Pancreas (tissue), 10 donors: ENCODE measurements at regions not wholly inside any gene's neighbourhood (a gene's known extent, or its start where the extent isn't known, plus 50 kb on each side); places are given as distances from the start of the nearest gene placed in this dataset.

ENCODE experiments used
- ATAC-seq, 4 donors: fragments of 200-7000 bp; cut with Tn5 transposase; one replicate each; pipeline versions ENCODE4 v1.8.0 to v1.9.1; 2020; ENCODE audit warnings: mild to moderate bottlenecking in 4 of 4, moderate library complexity in 4 of 4
- DNase-seq, 6 donors: peaks; one replicate each; pipeline ENCODE4 v3.0.0-alpha.2; 2020
- FAIRE-seq: peaks from 2 replicates; lab custom pipeline; 2012; peaks lifted over from hg19 to GRCh38; lab: Jason Lieb, UNC
- H3K27ac ChIP-seq, 4 donors: fragments of 200-600 bp; sonication (generic); 1 replicate in 3 of 4; 2 replicates in 1 of 4; pipeline versions ENCODE4 v1.5.0 to v1.8.0; 2020
- H3K27me3 ChIP-seq, 4 donors: fragments of 200-600 bp; one replicate each; pipeline ENCODE4 v1.8.0; 2021
- H3K36me3 ChIP-seq, 3 donors: fragments of 200-600 bp; sonication (generic) in 1 of 3; one replicate each; pipeline versions ENCODE4 v1.5.0 to v1.8.0; 2020 to 2021
- H3K4me1 ChIP-seq, 3 donors: fragments of 200-600 bp; one replicate each; pipeline ENCODE4 v1.8.0; 2021
- H3K4me3 ChIP-seq, 4 donors: fragments of 200-600 bp; sonication (generic) in 2 of 4; one replicate each; pipeline versions ENCODE4 v1.5.0 to v1.8.0; 2020 to 2021
- H3K9me3 ChIP-seq, 4 donors: fragments of 200-600 bp; one replicate each; pipeline ENCODE4 v1.8.0; 2021
- WGBS, 2 donors: extraction: QIAGEN DNeasy Blood & Tissue Kit; methylation state at CpG; one replicate each; pipeline ENCODE4 v1.1.7; 2013; 5-methylcytosine and 5-hydroxymethylcytosine counted together
- intact Hi-C, 3 donors: fragments of 100-400 bp; cut with DNase I; formaldehyde crosslinking; loops; one replicate each; pipeline versions ENCODE4 v1.11.1 to v1.14.2; 2022
- TF ChIP-seq, protein P1 (sequence below), 4 donors: fragments of 200-600 bp; sonication (generic) in 3 of 4; IDR thresholded peaks; one replicate each; pipeline versions ENCODE4 v1.5.0 to v1.8.0; 2021; ENCODE audit warnings: antibody characterized with exemption in 4 of 4
- donor health status: healthy with polysubstance abuse.
- donor health status: DM: no; HTN: no; CAD: no; lungs with moderate emphysema.
- donor health status: DM: no; HTN: no; CAD: no.
- donor health status: control.
- donor health status: control.
- donor health status: Bipolar disorder and iron deficiency.
- donor health status: DM: yes; HTN: yes; CAD: no.
- donor health status: DM: no; HTN: no; CAD: no.
- donor health status: DM: no; HTN: no; CAD: no.
- donor health status: DM: yes; HTN: yes; CAD: no.

DNA sequence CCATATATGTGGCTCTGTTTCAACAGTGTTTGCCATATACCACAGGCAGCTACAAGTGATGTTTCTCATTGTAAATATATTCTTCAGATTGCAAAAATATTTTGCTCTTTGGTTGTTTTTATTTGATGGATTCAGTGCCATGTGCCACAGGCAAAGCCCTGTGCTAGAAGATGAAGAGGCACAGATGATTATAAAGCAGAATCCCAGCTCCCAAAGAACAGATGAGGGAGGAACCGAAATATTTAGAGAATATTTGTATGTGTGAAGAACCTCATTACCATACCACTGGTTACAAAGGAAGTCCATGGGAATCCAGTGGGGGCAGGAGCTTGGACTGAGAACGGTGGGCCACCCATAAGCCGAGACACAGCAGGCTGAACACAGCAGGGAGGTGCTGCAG, 143.8 kb upstream of the NDUFV2 start:
- intact Hi-C loops, result no loop called here
- ATAC-seq, result no peak
- no peak overlapping the region for H3K4me3 ChIP-seq
- no peaks in the 10 kb centered on the region for H3K36me3 ChIP-seq
- H3K27me3 ChIP-seq, result no peaks in the 10 kb centered on the region
- DNase-seq, result no peak
- peaks cover 13 to 23% (median 15%) of the 10 kb centered on the region in 3 donors for H3K4me1 ChIP-seq
- H3K27ac ChIP-seq, result peak overlapping the region in 1 of 4 donors; percentile 58
- no peaks in the 10 kb centered on the region for H3K9me3 ChIP-seq
- 88 to 91% methylated on average over 3 of the region's 3 CpGs for WGBS, 2 donors
- TF ChIP-seq, protein P1, sequence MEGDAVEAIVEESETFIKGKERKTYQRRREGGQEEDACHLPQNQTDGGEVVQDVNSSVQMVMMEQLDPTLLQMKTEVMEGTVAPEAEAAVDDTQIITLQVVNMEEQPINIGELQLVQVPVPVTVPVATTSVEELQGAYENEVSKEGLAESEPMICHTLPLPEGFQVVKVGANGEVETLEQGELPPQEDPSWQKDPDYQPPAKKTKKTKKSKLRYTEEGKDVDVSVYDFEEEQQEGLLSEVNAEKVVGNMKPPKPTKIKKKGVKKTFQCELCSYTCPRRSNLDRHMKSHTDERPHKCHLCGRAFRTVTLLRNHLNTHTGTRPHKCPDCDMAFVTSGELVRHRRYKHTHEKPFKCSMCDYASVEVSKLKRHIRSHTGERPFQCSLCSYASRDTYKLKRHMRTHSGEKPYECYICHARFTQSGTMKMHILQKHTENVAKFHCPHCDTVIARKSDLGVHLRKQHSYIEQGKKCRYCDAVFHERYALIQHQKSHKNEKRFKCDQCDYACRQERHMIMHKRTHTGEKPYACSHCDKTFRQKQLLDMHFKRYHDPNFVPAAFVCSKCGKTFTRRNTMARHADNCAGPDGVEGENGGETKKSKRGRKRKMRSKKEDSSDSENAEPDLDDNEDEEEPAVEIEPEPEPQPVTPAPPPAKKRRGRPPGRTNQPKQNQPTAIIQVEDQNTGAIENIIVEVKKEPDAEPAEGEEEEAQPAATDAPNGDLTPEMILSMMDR (IDR thresholded peaks at IDR 0.05), result no peak
- no peak for FAIRE-seq

GRCh38 chr18:8959551-8960135, 142.9 kb upstream of the NDUFV2 start:
- DNase-seq, result no peak
- peaks cover 13 to 23% (median 15%) of the 10 kb centered on the region in 3 donors for H3K4me1 ChIP-seq
- WGBS, 2 donors, result 18 to 23% methylated on average over 8 of the region's 8 CpGs
- H3K4me3 ChIP-seq, result no peak overlapping the region
- H3K36me3 ChIP-seq, result no peaks in the 10 kb centered on the region
- TF ChIP-seq, protein P1 (IDR thresholded peaks at IDR 0.05), result no peak
- no peaks in the 10 kb centered on the region for H3K9me3 ChIP-seq
- intact Hi-C loops, result no loop called here
- H3K27ac ChIP-seq, result peak overlapping the region in 2 of 4 donors; percentile 46 to 58
- no peak for FAIRE-seq
- ATAC-seq, result peak; percentile 35 to 51 (median 44)
- H3K27me3 ChIP-seq, result no peaks in the 10 kb centered on the region

GRCh38 chr18:8960740-8961657, 141.5 kb upstream of the NDUFV2 start:
- DNase-seq, result no peak
- peaks cover 13 to 23% (median 15%) of the 10 kb centered on the region in 3 donors for H3K4me1 ChIP-seq
- no peak overlapping the region for H3K4me3 ChIP-seq
- peak; percentile 73 to 88 (median 82) for ATAC-seq
- intact Hi-C loops, result no loop called here
- FAIRE-seq, result no peak
- no peaks in the 10 kb centered on the region for H3K27me3 ChIP-seq
- no peaks in the 10 kb centered on the region for H3K36me3 ChIP-seq
- H3K9me3 ChIP-seq, result no peaks in the 10 kb centered on the region
- WGBS, 2 donors, result 18 to 22% methylated on average over 10 of the region's 10 CpGs
- H3K27ac ChIP-seq, result peak overlapping the region in 3 of 4 donors; percentile 14 to 58 (median 46)
- TF ChIP-seq, protein P1 (IDR thresholded peaks at IDR 0.05), result no peak

GRCh38 chr18:8962192-8962779, 140.2 kb upstream of the NDUFV2 start:
- no peak for DNase-seq
- Histone ChIP-seq H3K4me1 (peaks cover 13 to 23% (median 15%) of the 10 kb centered on the region in 3 donors), H3K27ac (no peak overlapping the region), H3K4me3 (no peak overlapping the region), H3K27me3 (no peaks in the 10 kb centered on the region), H3K36me3 (no peaks in the 10 kb centered on the region), H3K9me3 (no peaks in the 10 kb centered on the region)
- 91 to 96% methylated on average over 8 of the region's 8 CpGs for WGBS, 2 donors
- intact Hi-C loops, result no loop called here
- no peak for FAIRE-seq
- TF ChIP-seq, protein P1 (IDR thresholded peaks at IDR 0.05), result no peak
- no peak for ATAC-seq
